Keratinocyte (primary cell): ENCODE measurements at regions not wholly inside any gene's neighbourhood (a gene's known extent, or its start where the extent isn't known, plus 50 kb on each side); places are given as distances from the start of the nearest gene placed in this dataset.

Experiments used
- DNase-seq: peaks from one replicate; pipeline ENCODE4 v3.0.0-alpha.2; 2011; ENCODE audit warnings: low read depth, missing footprints, low spot score
- FAIRE-seq: peaks from 2 replicates; lab custom pipeline; 2011; peaks lifted over from hg19 to GRCh38; lab: Jason Lieb, UNC
- H2AFZ ChIP-seq: 2 replicates; pipeline ENCODE4 v1.6.0; 2012; ENCODE audit warnings: low read length, control low read depth, inconsistent platforms; ENCODE audit not compliant: control insufficient read depth
- H3K27ac ChIP-seq: 2 replicates; pipeline ENCODE4 v1.5.1; 2011; ENCODE audit warnings: low read length; ENCODE audit not compliant: control insufficient read depth, insufficient read depth
- H3K27me3 ChIP-seq: 3 replicates; pipeline ENCODE4 v1.6.0; 2011; ENCODE audit warnings: low read length; ENCODE audit not compliant: control insufficient read depth, insufficient read depth; ENCODE audit errors: extremely low read depth
- H3K36me3 ChIP-seq, 2 experiments: 2 replicates in 1 of 2; 3 replicates in 1 of 2; pipeline ENCODE4 v1.5.1; 2011; ENCODE audit warnings: low read length in 2 of 2, mild to moderate bottlenecking in 1 of 2; ENCODE audit not compliant: control insufficient read depth in 2 of 2, insufficient read depth in 2 of 2; ENCODE audit errors: extremely low read depth in 1 of 2
- H3K4me1 ChIP-seq: 3 replicates; pipeline ENCODE4 v1.5.1; 2011; ENCODE audit warnings: low read length; ENCODE audit not compliant: control insufficient read depth, insufficient read depth; ENCODE audit errors: extremely low read depth
- H3K4me2 ChIP-seq: 3 replicates; pipeline ENCODE4 v1.6.0; 2011; ENCODE audit warnings: low read depth, low read length; ENCODE audit not compliant: control insufficient read depth, insufficient read depth; ENCODE audit errors: extremely low read depth
- H3K4me3 ChIP-seq, 3 experiments: fragments of 200-600 bp in 1 of 3; sonication (generic) in 1 of 3; 2 replicates in 2 of 3; 3 replicates in 1 of 3; pipeline ENCODE4 v1.5.1; 2011 to 2016; ENCODE audit warnings: low read length in 3 of 3, mild to moderate bottlenecking in 3 of 3, control low read depth in 2 of 3, inconsistent platforms in 1 of 3, low read depth in 1 of 3, mixed read lengths in 1 of 3, mixed run types in 1 of 3, moderate library complexity in 1 of 3; ENCODE audit not compliant: control insufficient read depth in 2 of 3, insufficient read depth in 2 of 3; ENCODE audit errors: extremely low read depth in 1 of 3
- H3K79me2 ChIP-seq: 2 replicates; pipeline ENCODE4 v1.6.0; 2012; ENCODE audit warnings: low read length; ENCODE audit not compliant: control insufficient read depth, insufficient read depth
- H3K9ac ChIP-seq: 3 replicates; pipeline ENCODE4 v1.6.0; 2011; ENCODE audit warnings: low read length; ENCODE audit not compliant: control insufficient read depth, insufficient read depth; ENCODE audit errors: extremely low read depth
- H3K9me1 ChIP-seq: 3 replicates; pipeline ENCODE4 v1.6.0; 2011; ENCODE audit warnings: low read length; ENCODE audit not compliant: control insufficient read depth, insufficient read depth; ENCODE audit errors: extremely low read depth
- H3K9me3 ChIP-seq: 2 replicates; pipeline ENCODE4 v1.5.1; 2012; ENCODE audit warnings: low read depth, low read length; ENCODE audit not compliant: control insufficient read depth
- H4K20me1 ChIP-seq: 3 replicates; pipeline ENCODE4 v1.6.0; 2011; ENCODE audit warnings: low read length; ENCODE audit not compliant: control insufficient read depth, insufficient read depth; ENCODE audit errors: extremely low read depth
- EZH2 ChIP-seq: IDR thresholded peaks from one replicate; pipeline ENCODE4 v1.6.1; 2012; ENCODE audit warnings: inconsistent platforms, mild to moderate bottlenecking, low read length, moderate library complexity
- dilution Hi-C: fragments of 300-500 bp; cut with MboI; formaldehyde crosslinking; loops from one replicate; pipeline ENCODE4 v1.7.0; 2020; ENCODE audit warnings: low sequenced_read_pairs; ENCODE audit not compliant: extremely low pct_ligation_motif_present
- TF ChIP-seq, protein P1 (sequence below), 3 experiments: IDR thresholded peaks in 1 of 3; conservative IDR thresholded peaks in 1 of 3; optimal IDR thresholded peaks in 1 of 3; 2 replicates in 2 of 3; 3 replicates in 1 of 3; pipeline versions ENCODE3 to v1.5.1; 2011; ENCODE audit warnings: low read length in 3 of 3, mild to moderate bottlenecking in 3 of 3, moderate library complexity in 2 of 3, control low read depth in 1 of 3, inconsistent platforms in 1 of 3; ENCODE audit not compliant: insufficient read depth in 2 of 3; ENCODE audit errors: extremely low read depth in 1 of 3

DNA sequence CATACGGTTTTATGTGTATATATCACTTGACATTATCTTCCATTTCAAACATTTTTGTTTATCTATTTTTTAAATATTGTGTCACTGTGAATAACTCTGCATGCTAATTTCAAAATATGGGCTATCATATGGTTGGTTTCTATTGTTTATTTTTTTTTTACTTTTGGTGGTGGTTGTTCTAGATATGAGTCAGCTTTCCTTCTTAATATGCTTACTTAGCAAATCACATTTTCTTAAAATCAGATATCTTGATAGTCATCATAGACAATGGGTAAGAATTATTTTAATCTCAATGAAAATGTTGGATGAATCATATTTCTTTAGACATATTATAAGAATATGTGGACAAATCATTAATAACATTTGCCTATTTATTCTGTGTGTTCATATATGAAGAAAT lies 881.5 kb downstream of the BRINP3 start:
- Histone ChIP-seq H2AFZ (no peak overlapping the region), H3K9me3 (no peaks in the 10 kb centered on the region), H4K20me1 (no peaks in the 10 kb centered on the region), H3K79me2 (no peaks in the 10 kb centered on the region), H3K27ac (no peak overlapping the region), H3K9me1 (no peaks in the 10 kb centered on the region), H3K9ac (no peak overlapping the region), H3K4me3 (no peak overlapping the region), H3K27me3 (no peaks in the 10 kb centered on the region), H3K4me2 (no peak overlapping the region), H3K4me1 (no peaks in the 10 kb centered on the region), H3K36me3 (no peaks in the 10 kb centered on the region)
- DNase-seq (no peak), FAIRE-seq (no peak)
- dilution Hi-C loops: no loop called here
- TF ChIP-seq EZH2: no peak

DNA sequence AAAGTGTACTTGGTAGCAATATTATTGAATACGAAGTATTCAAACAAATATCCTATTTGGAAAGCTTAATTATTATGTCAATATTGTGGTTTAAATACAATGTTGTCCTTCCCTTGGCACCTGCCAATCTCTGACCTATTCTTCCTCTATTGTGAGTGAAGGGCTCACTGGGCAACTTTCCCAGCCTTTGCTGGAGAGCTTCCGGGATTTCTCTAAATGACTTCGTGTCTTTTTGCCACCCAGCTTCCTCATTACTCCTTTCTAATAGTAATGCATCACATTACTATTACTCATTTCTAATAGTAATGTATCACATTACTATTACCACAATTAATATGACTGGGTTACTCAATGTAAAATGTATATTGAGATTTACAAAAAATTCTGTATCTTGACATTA lies 880.6 kb downstream of the BRINP3 start:
- dilution Hi-C loops: no loop called here
- no peak overlapping the region for H3K27ac ChIP-seq
- no peaks in the 10 kb centered on the region for H3K27me3 ChIP-seq
- no peaks in the 10 kb centered on the region for H3K79me2 ChIP-seq
- FAIRE-seq (no peak), DNase-seq (no peak)
- no peak overlapping the region for H3K4me2 ChIP-seq
- no peaks in the 10 kb centered on the region for H3K36me3 ChIP-seq
- H3K9ac ChIP-seq: no peak overlapping the region
- no peaks in the 10 kb centered on the region for H4K20me1 ChIP-seq
- H3K4me1 ChIP-seq: no peaks in the 10 kb centered on the region
- TF ChIP-seq, protein P1, sequence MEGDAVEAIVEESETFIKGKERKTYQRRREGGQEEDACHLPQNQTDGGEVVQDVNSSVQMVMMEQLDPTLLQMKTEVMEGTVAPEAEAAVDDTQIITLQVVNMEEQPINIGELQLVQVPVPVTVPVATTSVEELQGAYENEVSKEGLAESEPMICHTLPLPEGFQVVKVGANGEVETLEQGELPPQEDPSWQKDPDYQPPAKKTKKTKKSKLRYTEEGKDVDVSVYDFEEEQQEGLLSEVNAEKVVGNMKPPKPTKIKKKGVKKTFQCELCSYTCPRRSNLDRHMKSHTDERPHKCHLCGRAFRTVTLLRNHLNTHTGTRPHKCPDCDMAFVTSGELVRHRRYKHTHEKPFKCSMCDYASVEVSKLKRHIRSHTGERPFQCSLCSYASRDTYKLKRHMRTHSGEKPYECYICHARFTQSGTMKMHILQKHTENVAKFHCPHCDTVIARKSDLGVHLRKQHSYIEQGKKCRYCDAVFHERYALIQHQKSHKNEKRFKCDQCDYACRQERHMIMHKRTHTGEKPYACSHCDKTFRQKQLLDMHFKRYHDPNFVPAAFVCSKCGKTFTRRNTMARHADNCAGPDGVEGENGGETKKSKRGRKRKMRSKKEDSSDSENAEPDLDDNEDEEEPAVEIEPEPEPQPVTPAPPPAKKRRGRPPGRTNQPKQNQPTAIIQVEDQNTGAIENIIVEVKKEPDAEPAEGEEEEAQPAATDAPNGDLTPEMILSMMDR (optimal IDR thresholded peaks at IDR 0.05 in 1 of 3, IDR thresholded peaks at IDR 0.05 in 1 of 3, conservative IDR thresholded peaks at IDR 0.05 in 1 of 3; ENCODE audit: extremely low read depth in 1 of 3, insufficient read depth in 2 of 3, low read length in 3 of 3): no peak
- TF ChIP-seq EZH2: no peak
- H3K4me3 ChIP-seq: no peak overlapping the region
- no peak overlapping the region for H2AFZ ChIP-seq
- H3K9me3 ChIP-seq: no peaks in the 10 kb centered on the region
- H3K9me1 ChIP-seq: no peaks in the 10 kb centered on the region

DNA sequence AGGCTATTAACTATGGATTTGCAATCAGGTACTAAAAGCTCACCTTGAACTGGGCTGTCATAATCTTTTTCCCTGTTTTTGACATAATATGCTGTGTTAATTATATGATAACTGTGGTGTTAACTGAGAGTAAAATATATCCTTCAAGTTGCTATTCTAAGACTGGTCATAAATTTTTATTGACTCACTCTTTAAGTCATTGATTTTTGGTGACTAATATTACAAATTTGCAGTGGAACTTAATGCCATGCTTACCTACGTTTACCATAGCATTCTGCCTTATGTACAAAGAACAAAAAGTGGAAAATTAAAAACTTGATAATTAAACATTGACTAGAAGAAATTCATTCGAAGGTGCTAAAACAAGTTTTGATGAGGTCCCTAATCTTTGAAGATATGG lies 872.4 kb downstream of the BRINP3 start:
- no peaks in the 10 kb centered on the region for H3K27me3 ChIP-seq
- no peaks in the 10 kb centered on the region for H3K79me2 ChIP-seq
- no peak overlapping the region for H3K4me3 ChIP-seq
- H3K36me3 ChIP-seq: no peaks in the 10 kb centered on the region
- no peak overlapping the region for H2AFZ ChIP-seq
- H3K4me1 ChIP-seq: no peaks in the 10 kb centered on the region
- TF ChIP-seq, protein P1 (optimal IDR thresholded peaks at IDR 0.05 in 1 of 3, IDR thresholded peaks at IDR 0.05 in 1 of 3, conservative IDR thresholded peaks at IDR 0.05 in 1 of 3; ENCODE audit: extremely low read depth in 1 of 3, insufficient read depth in 2 of 3, low read length in 3 of 3): no peak
- no peak for TF ChIP-seq EZH2
- dilution Hi-C loops: no loop called here
- no peaks in the 10 kb centered on the region for H3K9me1 ChIP-seq
- no peak overlapping the region for H3K27ac ChIP-seq
- no peak for FAIRE-seq
- no peak overlapping the region for H3K9ac ChIP-seq
- H4K20me1 ChIP-seq: no peaks in the 10 kb centered on the region
- H3K4me2 ChIP-seq: no peak overlapping the region
- no peaks in the 10 kb centered on the region for H3K9me3 ChIP-seq
- no peak for DNase-seq
